Naive thymus-derived CD4-positive, alpha-beta T cell (primary cell): ENCODE measurements at regions not wholly inside any gene's neighbourhood (a gene's known extent, or its start where the extent isn't known, plus 50 kb on each side); places are given as distances from the start of the nearest gene placed in this dataset.

Experiments used
- ATAC-seq: fragments of 150-1000 bp; cut with Tn5 transposase; 2 replicates; pipeline ENCODE4 v1.10.0; 2021; ENCODE audit warnings: mild to moderate bottlenecking, moderate library complexity
- CTCF ChIA-PET: fragments of 350-600 bp; sonication (Branson Sonifier 250); formaldehyde crosslinking; loops from one replicate; lab custom pipeline; 2021; ENCODE audit warnings: antibody characterized with exemption; lab: Charles Lee
- POLR2A ChIA-PET: fragments of 350-600 bp; sonication (Branson Sonifier 250); formaldehyde crosslinking; loops from one replicate; lab custom pipeline; 2021; ENCODE audit warnings: antibody characterized with exemption, inconsistent platforms; lab: Charles Lee
- DNase-seq, 9 donors: peaks; one replicate each; pipeline versions ENCODE4 v3.0.0 to v3.0.0-alpha.2; 2020 to 2022; ENCODE audit warnings: mixed read lengths in 1 of 9
- H3K27ac ChIP-seq: one replicate; pipeline ENCODE4 v1.7.0; 2013; ENCODE audit warnings: mild to moderate bottlenecking, low read depth, low read length, moderate library complexity
- H3K27me3 ChIP-seq, 2 donors: one replicate each; pipeline ENCODE4 v1.7.0; 2013; ENCODE audit warnings: low read length in 2 of 2, mild to moderate bottlenecking in 2 of 2, moderate library complexity in 2 of 2; ENCODE audit not compliant: control insufficient read depth in 2 of 2, insufficient read depth in 2 of 2
- H3K36me3 ChIP-seq, 3 experiments: 1 replicate in 2 of 3; 2 replicates in 1 of 3; pipeline ENCODE4 v1.7.0; 2013; ENCODE audit warnings: low read length in 3 of 3, mild to moderate bottlenecking in 3 of 3, moderate library complexity in 1 of 3; ENCODE audit not compliant: insufficient read depth in 3 of 3, control insufficient read depth in 2 of 3
- H3K4me1 ChIP-seq, 2 donors: one replicate each; pipeline ENCODE4 v1.7.0; 2013; ENCODE audit warnings: low read length in 2 of 2, mild to moderate bottlenecking in 2 of 2, moderate library complexity in 1 of 2; ENCODE audit not compliant: control insufficient read depth in 2 of 2, insufficient read depth in 2 of 2
- H3K4me3 ChIP-seq: 2 replicates; pipeline ENCODE4 v1.7.0; 2013; ENCODE audit warnings: mild to moderate bottlenecking, low read length
- H3K9me3 ChIP-seq, 3 experiments: 1 replicate in 2 of 3; 2 replicates in 1 of 3; pipeline ENCODE4 v1.7.0; 2013; ENCODE audit warnings: low read length in 3 of 3; ENCODE audit not compliant: control insufficient read depth in 2 of 3
- H3K27ac Mint-ChIP-seq, 9 donors: one replicate each; pipeline ENCODE4 v1.8.0; 2020 to 2022; ENCODE audit warnings: mixed read lengths in 9 of 9, mild to moderate bottlenecking in 8 of 9, moderate library complexity in 5 of 9, inconsistent platforms in 2 of 9
- H3K27me3 Mint-ChIP-seq, 5 donors: one replicate each; pipeline ENCODE4 v1.8.0; 2021 to 2022; ENCODE audit warnings: mixed read lengths in 5 of 5, mild to moderate bottlenecking in 1 of 5
- H3K36me3 Mint-ChIP-seq, 5 donors: one replicate each; pipeline ENCODE4 v1.8.0; 2020 to 2022; ENCODE audit warnings: mixed read lengths in 5 of 5, mild to moderate bottlenecking in 3 of 5, inconsistent platforms in 1 of 5
- H3K4me1 Mint-ChIP-seq, 7 donors: one replicate each; pipeline ENCODE4 v1.8.0; 2020 to 2022; ENCODE audit warnings: mixed read lengths in 7 of 7, mild to moderate bottlenecking in 3 of 7, inconsistent platforms in 1 of 7
- H3K4me3 Mint-ChIP-seq, 10 donors: one replicate each; pipeline ENCODE4 v1.8.0; 2020 to 2022; ENCODE audit warnings: mild to moderate bottlenecking in 10 of 10, mixed read lengths in 10 of 10, moderate library complexity in 6 of 10, inconsistent platforms in 2 of 10
- H3K9me3 Mint-ChIP-seq, 11 donors: one replicate each; pipeline ENCODE4 v1.8.0; 2020 to 2022; ENCODE audit warnings: mixed read lengths in 11 of 11, mild to moderate bottlenecking in 4 of 11, inconsistent platforms in 1 of 11, moderate library complexity in 1 of 11
- intact Hi-C, 2 donors: fragments of 100-400 bp; cut with micrococcal nuclease; formaldehyde crosslinking; loops; one replicate each; pipeline ENCODE4 v1.15.1; 2023

DNA sequence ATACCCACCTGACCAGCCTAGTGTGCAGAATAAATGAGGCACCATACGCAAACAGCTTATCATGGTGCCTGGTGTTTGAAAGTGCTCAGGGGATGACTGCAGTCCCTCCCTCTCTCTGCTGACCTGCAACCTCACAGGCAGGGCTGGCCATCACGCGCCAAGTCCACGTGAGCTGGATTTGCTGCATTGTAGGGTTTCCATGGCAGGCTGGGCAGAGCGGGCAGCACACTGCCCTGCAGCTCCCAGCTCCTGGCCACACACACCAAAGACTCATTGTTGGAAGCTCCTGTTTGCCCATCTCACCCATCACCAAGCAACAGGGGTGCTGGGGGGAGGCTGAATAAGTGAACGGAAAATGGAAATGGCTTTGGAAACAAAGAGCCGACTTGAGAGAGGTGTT, 81.8 kb downstream of the IRX3 start:
- intact Hi-C loops: no loop called here
- CTCF ChIA-PET: no interaction called here
- no peaks in the 10 kb centered on the region for H3K4me1 ChIP-seq
- H3K9me3 ChIP-seq: no peaks in the 10 kb centered on the region
- H3K4me1 Mint-ChIP-seq: no peaks in the 10 kb centered on the region
- H3K27me3 ChIP-seq: no peaks in the 10 kb centered on the region
- H3K4me3 Mint-ChIP-seq: no peak overlapping the region
- no peak overlapping the region for H3K4me3 ChIP-seq
- no peak for ATAC-seq
- peaks cover 0 to 50% (median 10%) of the 10 kb centered on the region in 5 donors for H3K27me3 Mint-ChIP-seq
- no peaks in the 10 kb centered on the region for H3K36me3 Mint-ChIP-seq
- no peak overlapping the region for H3K27ac Mint-ChIP-seq
- no peak for DNase-seq
- no peak overlapping the region for H3K27ac ChIP-seq
- H3K36me3 ChIP-seq: no peaks in the 10 kb centered on the region
- H3K9me3 Mint-ChIP-seq: peaks cover 0 to 5% (median 0%) of the 10 kb centered on the region in 11 donors
- POLR2A ChIA-PET: no interaction called here

DNA sequence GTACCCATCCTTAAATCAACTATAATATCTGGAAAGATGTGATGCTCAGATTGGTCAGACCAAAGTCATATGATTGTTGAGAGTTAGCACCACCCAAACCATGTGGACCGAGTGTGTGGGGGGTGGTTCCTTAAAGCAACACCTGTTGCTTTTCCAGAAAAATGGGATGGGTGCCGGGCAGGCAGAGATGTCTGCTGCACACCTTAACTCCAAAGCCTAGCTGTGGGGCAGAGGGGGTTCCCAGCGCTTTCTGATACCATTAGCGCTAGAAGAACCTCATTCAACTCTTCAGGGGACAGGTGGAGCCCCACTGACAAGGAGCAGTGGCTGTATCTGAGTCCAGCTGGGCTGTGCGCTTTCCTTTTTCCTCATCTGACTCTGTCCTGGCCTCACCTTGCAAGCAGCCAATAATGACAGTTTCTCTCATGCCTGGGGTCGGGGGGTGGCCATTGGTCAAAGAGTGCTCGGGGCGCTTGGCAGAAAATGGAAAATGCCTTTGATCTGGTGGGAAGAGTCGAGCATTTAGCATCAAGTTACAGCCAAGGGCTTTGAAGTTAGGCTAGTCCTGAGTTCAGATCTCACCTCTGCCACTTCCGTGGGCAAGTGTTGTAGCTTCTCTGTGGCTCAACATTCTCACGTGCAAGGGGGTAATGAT, 82.6 kb downstream of the IRX3 start:
- no peak for DNase-seq
- H3K4me3 Mint-ChIP-seq: no peak overlapping the region
- no peaks in the 10 kb centered on the region for H3K36me3 ChIP-seq
- peaks cover 0 to 5% (median 2%) of the 10 kb centered on the region in 11 donors for H3K9me3 Mint-ChIP-seq
- no peaks in the 10 kb centered on the region for H3K4me1 ChIP-seq
- ATAC-seq: no peak
- POLR2A ChIA-PET: no interaction called here
- no peaks in the 10 kb centered on the region for H3K36me3 Mint-ChIP-seq
- no peak overlapping the region for H3K27ac ChIP-seq
- no peaks in the 10 kb centered on the region for H3K27me3 ChIP-seq
- H3K27ac Mint-ChIP-seq: no peak overlapping the region
- peaks cover 0 to 51% (median 10%) of the 10 kb centered on the region in 5 donors for H3K27me3 Mint-ChIP-seq
- no peak overlapping the region for H3K4me3 ChIP-seq
- no peaks in the 10 kb centered on the region for H3K9me3 ChIP-seq
- CTCF ChIA-PET: no interaction called here
- intact Hi-C loops: no loop called here
- no peaks in the 10 kb centered on the region for H3K4me1 Mint-ChIP-seq

- Histone ChIP-seq H3K36me3 (no peaks in the 10 kb centered on the region), H3K27ac (no peak overlapping the region), H3K27me3 (no peaks in the 10 kb centered on the region), H3K4me3 (no peak overlapping the region), H3K4me1 (no peaks in the 10 kb centered on the region), H3K9me3 (no peaks in the 10 kb centered on the region)
- H3K27ac Mint-ChIP-seq: no peak overlapping the region
- intact Hi-C loops: no loop called here
- peaks cover 0 to 5% (median 2%) of the 10 kb centered on the region in 11 donors for H3K9me3 Mint-ChIP-seq
- no peak for ATAC-seq
- no peak overlapping the region for H3K4me3 Mint-ChIP-seq
- ChIA-PET CTCF (interaction anchor here (0.5 kb wide), 1 partner anchor 123 kb away, joined by 4 read pairs; no protein-coding TSS in a partner anchor), POLR2A (no interaction called here)
- no peaks in the 10 kb centered on the region for H3K4me1 Mint-ChIP-seq
- no peaks in the 10 kb centered on the region for H3K36me3 Mint-ChIP-seq
- DNase-seq: no peak
- H3K27me3 Mint-ChIP-seq: peaks cover 0 to 48% (median 8%) of the 10 kb centered on the region in 5 donors
These were observed 83.2 kb downstream of the IRX3 start for GRCh38 chr16:54203384-54203783.
